DMS53 treated with DMSO at 0.1 percent for 48 hours (cell line): ENCODE measurements at regions not wholly inside any gene's neighbourhood (a gene's known extent, or its start where the extent isn't known, plus 50 kb on each side); places are given as distances from the start of the nearest gene placed in this dataset.

Experiments used
- DNase-seq: peaks from one replicate; lab custom pipeline; 2025; ENCODE audit not compliant: unreplicated experiment; lab: John Stamatoyannopoulos, UW

DNA sequence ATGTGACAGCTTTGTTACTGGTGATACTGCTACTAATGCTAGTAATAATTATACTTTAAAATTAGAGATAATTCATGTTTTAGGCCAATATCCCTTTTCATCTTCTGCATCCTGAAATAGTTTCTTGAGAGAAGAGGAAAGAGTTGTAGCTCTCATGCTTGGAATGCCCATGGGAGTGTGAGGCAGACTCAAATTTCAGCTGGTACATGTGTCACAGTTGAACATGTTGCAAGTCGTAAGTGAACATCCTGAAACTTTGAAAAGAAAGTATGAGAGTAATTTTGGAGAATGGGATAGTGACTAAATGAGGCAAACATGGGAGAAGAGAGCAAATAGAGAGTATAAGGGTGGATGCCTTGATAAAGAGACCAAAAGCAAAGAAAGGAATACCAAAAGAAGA is 168.0 kb downstream of the TMTC3 start:
- no peak for DNase-seq

GRCh38 chr12:88310666-88311065 is 168.6 kb downstream of the TMTC3 start:
- DNase-seq, result no peak

GRCh38 chr12:88313554-88313953 is 171.4 kb downstream of the TMTC3 start:
- no peak for DNase-seq

DNA sequence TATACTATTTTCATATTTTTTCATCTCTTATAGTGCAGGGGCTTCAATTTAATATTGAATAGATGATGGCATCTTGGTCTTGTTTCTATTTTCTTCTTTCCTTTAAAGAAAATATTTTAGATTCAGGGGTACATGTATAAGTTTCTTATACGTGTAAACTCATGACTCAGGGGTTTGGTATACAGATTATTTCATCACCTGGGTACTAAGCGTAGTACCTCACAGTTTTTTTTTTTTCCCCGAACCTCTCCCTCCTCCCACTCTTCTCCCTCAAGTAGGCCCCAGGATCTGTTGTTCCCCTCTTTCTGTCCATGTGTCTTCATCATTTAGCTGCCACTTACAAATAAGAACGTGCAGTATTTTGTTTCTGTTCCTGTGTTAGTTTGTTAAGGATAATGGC is 172.6 kb downstream of the TMTC3 start:
- no peak for DNase-seq

DNA sequence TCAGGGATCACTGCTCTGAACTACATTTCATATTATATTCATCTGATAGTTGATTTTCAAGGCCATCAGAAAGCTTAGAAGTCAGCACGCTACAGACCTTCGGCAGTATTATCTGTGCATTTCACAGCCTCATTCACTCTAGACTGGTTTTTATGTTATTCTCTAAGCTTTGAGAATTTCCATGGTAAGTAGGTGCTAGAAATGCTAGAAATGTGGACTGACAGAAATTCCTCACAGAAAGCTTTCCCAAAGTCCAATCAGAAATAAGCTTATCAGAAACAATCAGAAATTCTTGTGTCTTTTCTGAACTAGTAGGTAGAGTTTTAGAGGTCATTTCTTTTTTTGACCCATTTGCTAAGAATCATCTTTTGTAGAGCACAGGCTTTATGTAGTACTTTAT is 176.6 kb downstream of the TMTC3 start:
- no peak for DNase-seq

DNA sequence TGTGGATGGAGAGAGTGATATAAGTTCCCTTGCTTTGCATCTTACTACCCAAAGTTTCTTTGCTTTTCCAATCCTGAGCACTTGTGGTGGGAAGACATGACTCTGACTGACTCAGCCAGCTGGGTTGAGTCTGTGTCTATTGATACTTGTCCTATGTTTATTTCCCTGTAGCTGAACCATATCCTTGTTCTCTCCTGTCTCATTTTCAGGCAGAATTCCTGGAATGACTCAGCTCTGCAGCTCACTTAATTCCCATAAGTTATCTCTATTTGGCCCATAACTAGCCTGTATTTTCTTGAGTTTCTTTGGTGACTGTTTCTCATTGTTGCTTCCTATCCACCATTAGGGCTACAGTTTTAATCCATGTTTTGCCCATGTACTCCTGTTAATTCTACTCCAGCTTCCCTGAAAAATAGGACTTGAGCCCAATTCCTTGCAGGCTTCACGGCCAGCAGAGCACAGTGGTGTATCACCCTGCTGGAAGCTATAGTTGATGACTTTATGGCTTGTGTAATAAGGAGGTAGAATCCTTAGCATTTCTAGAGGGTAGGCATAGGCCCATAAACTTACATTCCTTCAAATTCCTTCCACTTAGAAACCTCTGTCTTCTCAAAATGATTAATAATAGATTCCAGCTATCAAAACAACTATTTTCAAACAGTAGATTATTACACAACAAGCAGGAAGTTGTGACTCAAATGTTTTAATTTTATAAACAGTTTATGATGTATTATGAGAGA is 183.1 kb downstream of the TMTC3 start:
- DNase-seq, result peak; percentile 76

DNA sequence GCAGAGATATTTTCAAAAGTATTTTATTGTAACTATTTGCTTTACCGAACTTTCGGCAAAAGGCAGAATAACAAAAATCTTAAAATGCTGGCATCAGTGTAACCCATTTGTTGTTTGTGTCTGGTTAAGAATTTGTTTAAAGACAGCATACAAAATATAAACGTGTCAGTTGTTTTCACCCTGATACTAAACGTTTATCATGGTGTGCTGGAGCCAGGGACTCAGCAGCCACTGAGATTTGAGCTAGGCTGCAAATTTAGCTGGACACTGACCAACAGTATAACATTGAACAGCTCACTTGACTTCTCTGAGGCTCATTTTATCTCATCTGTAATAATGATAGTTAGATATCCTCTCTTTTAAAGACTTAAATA is 183.7 kb downstream of the TMTC3 start:
- DNase-seq, result no peak

GRCh38 chr12:88327276-88327675 is 185.2 kb downstream of the TMTC3 start:
- no peak for DNase-seq

GRCh38 chr12:88328090-88328489 is 186.0 kb downstream of the TMTC3 start:
- no peak for DNase-seq

- DNase-seq, result no peak
Measured at GRCh38 chr12:88329833-88330232, 187.7 kb downstream of the TMTC3 start.

DNA sequence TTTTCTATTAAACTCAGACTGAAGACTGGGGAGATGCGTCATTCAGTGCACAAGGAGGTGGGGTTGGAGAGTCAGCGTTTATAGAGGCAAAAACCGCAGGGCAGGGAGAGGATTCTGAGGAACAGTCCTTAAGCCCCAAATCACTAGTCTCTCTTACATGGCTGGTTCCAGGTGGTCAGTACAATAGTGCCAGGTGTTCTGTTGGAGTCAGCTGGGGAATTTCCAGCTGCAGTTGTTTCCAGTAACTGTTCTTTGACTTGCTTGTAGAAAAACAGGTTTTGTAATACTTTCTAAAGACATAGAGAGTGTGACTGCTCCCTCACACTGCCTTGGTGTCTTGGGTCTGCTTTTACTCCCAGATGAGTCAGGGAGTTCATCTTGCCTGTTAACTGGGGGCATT is 192.2 kb downstream of the TMTC3 start:
- DNase-seq, result peak; percentile 95

DNA sequence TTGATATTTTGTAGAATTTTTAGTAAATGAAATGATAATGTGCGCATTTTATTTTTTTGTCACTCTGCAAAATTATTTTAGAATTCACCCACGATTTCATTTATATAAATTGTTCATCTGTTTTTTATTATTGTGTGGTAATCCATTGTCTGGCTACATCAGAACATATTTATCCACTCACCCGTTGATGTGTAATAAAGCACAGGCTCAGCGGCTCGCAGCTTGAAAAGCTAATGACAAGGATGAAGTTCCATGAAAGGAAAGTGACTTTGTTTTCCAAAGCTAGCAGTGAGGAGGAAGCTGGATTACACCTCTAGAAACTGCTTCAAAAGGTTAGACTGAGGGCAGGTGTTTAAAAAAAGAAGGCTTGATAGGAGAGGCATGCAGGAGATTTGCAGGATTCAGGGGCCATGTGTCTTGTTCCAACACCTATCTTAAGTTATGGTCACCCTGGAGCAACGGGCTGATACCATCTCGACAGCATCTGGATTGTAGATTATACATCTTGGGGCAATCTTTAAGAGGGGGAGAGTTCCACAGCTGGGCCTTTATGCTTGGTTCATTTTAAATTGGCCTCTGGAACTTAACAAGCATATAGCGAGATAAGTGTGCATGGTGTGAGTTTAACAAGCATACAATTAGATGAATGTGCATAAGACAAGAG is 194.1 kb downstream of the TMTC3 start:
- DNase-seq, result no peak

- no peak for DNase-seq
Measured at GRCh38 chr12:88338486-88338885, 196.4 kb downstream of the TMTC3 start.

GRCh38 chr12:88339254-88339949 is 197.3 kb downstream of the TMTC3 start:
- DNase-seq, result no peak

GRCh38 chr12:88339966-88340365 is 197.9 kb downstream of the TMTC3 start:
- DNase-seq, result no peak

DNA sequence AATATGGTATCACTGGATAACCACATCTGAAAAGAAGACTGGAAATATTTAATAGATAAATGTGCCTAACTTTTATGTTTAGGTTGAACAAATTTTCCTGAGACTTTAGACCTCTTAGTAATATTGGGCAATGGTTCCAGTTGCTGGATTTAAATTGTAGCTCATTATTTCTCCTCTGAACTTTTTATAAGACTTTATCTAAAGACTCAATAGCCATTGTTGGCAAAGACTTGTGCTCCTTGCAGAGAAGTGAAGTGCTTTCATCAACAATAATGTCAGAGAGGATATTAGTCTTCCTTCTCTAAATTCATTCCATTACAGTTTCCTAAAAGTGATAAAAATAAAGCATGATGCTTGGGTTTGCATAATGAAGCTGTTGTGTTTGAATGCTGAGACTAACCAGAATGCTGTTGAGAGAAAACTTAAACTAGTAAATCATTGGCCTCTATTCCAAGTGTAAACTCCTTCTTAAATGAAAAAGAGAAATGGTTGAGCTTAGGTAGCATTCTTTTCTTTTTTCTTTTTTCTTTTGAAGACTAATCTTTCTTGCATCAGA is 200.2 kb downstream of the TMTC3 start:
- DNase-seq, result no peak

GRCh38 chr12:88351146-88351545 is 209.0 kb downstream of the TMTC3 start:
- DNase-seq, result no peak

DNA sequence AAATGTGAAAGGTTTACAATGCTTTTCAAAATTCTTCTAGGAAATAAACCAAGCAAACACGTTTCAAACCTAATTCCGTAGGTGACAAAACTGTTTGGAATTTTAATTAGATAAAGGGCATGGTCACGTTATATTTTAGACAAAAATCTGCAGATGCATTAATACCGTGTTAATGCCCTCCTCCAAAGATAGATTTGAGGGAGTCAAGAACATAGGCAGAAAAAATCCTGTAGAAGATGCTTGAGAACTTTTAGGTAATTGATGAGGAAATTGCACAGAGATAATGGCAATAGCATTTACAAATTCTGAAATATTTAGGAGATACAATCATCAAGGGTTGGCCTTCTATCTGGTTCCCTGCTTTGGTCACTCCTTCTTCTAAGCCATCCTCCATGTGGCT is 212.6 kb downstream of the TMTC3 start:
- DNase-seq, result no peak

DNA sequence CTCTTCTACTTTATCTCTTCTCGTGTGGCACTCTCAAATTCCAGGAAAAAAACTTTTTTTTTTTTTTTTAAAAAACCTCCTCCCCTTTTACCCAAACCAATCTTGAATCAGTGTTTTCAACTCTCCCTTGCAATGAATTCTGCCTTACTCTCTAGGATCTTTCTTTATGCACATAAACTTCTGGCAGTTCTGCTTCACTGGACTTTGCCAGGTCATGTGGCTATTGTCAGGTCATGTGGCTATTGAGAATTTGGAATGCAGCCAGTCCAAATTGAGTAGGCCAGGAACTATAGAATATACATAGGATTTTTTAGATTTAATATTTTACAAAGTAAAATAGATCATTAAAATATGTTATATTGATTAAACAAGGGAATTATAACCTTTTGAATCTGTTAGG is 218.2 kb downstream of the TMTC3 start:
- DNase-seq, result no peak

DNA sequence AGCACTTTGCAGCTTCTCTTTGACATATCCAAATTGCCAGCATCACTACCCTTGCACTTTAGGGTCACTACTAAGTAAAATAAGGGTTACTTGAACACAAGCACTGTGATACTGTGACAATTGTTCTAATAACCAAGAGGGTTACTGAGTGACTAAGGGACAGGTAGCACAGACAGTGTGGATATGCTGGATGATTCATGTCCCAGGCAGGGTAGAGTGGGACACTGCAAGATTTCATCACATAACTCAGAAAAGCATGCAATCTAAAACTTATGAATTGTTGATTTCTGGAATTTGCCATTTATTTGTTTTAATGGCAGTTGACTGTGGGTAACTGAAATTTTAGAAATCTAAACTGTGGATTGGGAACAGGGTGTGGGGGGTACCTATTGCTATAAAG is 218.8 kb downstream of the KITLG start:
- no peak for DNase-seq

GRCh38 chr12:88362439-88362838 is 217.8 kb downstream of the KITLG start:
- DNase-seq, result no peak

- DNase-seq, result no peak
Measured at GRCh38 chr12:88365403-88365802, 214.9 kb downstream of the KITLG start.
